ENCODE measurements at regions not wholly inside any gene's neighbourhood (a gene's known extent, or its start where the extent isn't known, plus 50 kb on each side); places are given as distances from the start of the nearest gene placed in this dataset.

- TF ChIP-seq CTCF (IDR thresholded peaks at IDR 0.05) (no peak), POLR2A (IDR thresholded peaks at IDR 0.05) (no peak)
Measured at GRCh38 chr18:26763446-26764110, 101.9 kb downstream of the AQP4 start.
